NCI-H1417 (cell line): ENCODE measurements at regions not wholly inside any gene's neighbourhood (a gene's known extent, or its start where the extent isn't known, plus 50 kb on each side); places are given as distances from the start of the nearest gene placed in this dataset.
A peak's percentile ranks its signal among the peaks of the same experiment; 100 is the strongest.
"Not testable (repeated sequence)": the region's sequence is repeated elsewhere in the genome, so short reads cannot be mapped to it uniquely, and the experiment has no call there.

Experiments
- DNase-seq, 3 experiments: peaks; one replicate each; lab custom pipeline; 2025; lab: John Stamatoyannopoulos, UW

DNA sequence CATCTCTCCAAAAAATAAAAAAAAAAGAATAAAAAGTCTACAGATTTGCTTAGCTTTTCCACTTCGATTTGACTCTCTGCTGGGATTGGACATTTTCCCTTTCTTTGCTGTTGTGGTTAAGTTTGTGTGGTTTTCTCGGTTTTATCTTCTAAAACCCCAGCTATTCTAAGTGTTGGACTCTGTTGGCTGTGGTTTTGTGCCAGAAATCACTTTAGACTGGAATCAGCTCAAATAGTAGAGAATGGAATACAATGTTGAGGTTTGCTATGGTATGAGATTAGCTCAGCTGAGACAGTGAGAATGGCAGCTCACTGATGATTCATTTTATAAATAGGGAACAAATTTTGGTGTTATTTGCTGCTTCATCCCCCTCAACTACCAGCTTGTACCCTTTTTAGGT is 116.0 kb downstream of the BUB3 start:
- no peak for DNase-seq

DNA sequence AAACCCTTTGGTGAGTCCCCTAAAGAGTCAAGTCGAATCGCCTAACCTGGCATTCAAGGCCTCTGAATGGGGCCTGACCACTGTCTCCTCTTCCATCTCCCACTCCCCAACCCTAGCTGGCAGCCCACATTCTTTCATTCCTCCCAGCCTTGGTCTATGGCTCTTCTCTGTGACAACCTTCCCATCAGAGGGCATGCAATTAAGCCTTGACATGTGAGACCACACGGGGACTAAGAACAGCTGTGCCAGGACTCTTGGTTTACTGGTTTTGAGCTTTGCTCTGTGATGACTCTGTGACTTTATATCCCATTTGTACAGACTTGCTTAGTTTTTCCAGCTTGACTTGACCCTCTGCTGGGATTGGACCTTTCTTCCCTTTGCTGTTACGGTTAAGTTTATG is 116.6 kb downstream of the BUB3 start:
- DNase-seq: no peak

DNA sequence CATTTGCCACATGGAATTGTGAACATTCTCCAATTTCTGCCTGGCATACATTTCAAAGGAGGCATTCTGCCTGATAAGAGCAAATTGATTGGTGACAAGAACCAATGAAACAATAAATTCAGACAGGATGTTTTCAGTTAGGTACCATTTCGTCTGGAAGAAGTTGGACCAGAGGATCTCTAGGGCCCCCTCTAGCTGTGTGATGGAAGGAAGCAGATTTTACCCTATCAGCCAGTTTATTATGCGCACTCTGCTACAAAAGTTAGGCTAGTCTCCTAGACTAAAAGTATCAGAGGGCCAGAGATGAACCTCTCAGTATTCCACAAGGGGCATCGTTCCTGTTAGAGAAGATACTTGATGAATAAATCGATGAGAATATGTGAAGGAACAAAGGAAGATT is 118.0 kb downstream of the BUB3 start:
- no peak for DNase-seq

DNA sequence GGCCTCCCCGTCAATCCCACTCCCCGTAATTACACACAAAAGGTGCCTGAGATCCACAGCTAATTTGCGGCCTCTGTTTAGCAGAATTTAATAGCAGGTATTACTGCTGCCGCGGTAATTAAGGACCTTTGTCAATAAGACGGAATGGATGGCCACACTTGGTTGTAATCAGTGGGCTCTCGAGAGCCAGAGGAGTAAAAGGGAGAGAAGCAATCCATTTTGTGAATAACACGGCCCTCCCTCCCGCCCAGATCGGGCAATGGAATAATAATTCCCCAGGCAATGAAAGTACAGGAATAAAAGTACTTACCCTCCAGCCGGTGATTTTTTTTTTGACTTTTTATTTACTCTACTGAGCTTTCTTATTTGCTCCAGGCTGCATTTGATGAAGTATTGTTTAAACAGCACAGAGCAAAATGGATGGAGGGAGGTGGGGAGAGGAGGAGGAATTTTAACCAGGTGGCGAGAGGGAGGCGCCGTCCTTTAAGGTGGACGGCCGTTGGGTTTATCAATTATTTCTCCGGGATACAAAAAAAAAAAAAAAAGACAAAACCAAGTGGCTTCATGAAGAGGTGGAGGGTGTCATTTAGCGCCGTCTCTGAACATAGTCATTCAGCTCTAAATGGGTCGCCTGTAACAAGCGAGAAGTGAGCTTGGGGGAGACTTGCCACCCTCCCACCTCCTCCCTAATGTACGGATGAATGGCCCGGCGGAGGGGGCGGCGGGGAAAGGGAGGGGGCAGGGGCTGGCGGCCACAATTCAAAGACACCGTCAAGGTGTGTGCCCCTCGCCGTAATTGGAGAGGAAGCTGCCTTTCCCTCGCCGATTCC is 120.3 kb downstream of the BUB3 start:
- DNase-seq: peak; percentile 60 to 98 (median 88)

DNA sequence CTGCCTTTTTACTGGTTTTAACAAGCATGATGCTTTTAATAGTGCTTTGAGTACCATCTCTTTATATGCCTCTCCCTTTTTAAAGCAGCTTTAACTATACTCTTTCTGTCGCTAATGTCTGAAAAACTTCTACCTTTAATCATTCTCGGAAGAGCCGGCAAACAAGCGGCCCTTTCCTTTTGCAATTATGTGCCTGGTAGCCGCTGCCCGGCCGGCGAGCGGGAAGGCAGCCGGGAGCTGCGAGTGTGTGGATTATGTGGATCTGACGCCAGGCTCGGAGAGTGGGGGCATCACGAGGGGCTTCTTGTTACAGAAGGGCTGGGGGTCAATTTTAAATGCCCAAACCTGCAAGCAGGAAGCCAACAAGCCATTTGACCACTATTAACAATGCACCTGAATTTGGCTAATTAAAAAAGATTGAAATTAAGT is 120.9 kb downstream of the BUB3 start:
- peak in 2 of 3 experiments; percentile 43 to 79 for DNase-seq

DNA sequence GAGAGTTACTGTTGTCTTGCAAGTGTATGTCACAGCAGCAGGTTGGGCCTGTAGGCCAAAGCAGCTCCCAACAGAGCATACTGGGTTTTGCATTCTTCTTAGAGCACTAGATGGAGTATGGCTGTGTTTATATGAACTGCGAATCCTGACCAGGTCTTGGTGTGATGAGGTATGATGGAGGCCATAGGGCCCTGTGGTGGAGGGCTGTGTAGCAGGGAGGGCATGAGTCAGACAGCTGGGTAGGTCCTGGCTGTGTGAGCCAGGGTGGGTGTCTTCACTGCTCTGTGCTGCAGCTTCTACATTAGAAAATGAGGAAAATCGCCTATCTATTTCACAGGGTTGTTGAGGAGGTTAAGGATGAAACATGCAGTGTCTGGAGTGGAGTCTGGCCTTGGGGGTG is 124.2 kb downstream of the BUB3 start:
- no peak for DNase-seq

DNA sequence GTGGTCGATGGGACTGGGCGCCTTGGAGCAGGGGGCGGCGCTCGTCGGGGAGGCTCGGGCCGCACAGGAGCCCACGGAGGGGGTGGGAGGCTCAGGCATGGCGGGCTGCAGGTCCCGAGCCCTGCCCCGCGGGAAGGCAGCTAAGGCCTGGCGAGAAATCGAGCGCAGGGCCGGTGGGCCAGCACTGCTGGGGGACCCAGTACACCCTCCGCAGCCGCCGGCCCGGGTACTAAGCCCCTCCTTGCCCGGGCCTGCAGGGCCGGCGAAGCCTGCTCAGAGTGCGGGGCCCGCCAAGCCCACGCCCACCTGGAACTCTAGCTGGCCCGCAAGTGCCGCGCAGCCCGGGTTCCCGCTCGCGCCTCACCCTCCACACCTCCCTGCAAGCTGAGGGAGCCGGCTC is 129.2 kb downstream of the BUB3 start:
- not testable (repeated sequence) for DNase-seq

DNA sequence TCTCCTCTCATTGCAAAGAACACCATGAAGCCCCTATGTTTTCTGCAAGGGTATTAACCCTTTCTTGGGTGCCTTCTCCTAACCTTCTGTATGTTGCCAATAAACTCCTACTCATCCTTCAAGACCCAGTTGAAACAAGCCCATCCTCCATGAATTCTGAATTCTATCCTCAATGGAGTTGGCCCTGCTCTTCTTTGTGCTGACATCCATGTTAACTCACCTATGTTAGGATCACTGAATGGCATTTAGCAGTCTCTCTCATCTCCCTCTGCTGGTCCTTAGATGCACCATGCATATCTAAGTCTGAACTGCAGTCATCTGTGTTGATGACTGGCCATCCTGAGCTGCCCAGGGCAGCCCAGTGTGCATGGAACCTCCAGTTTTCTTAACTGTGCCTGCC is 129.8 kb downstream of the BUB3 start:
- peak in 2 of 3 experiments; percentile 25 to 55 for DNase-seq

DNA sequence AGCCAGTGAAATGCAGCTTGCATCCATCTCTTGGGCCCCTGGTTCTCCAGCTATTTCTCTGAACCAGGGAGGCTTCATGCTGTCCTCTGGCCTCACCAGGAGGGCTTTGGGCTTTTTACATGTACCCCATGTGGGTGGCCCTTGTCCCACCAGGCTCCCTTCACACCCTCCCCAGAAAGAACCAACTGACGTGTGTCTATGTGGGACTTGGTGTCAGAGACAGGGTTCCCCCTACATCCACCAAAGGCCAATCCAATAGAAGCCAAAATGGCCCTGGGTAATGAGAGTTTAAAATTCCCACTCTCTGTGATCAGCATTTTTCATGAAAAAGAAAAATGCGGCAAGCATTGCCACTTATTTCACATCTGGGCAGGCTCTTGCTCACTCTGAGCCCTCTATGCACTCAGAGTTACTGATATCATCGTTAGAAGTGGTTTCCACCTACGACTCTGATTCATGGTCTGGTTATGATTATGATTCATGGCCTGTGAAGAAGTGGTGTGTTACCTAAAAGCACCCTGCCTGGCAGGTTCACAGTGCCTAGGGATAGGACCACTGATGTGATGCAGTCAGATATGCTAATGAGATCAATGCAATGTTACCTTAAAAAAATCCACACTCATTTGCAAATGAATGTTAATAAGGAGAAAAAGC is 133.5 kb downstream of the BUB3 start:
- DNase-seq: no peak

DNA sequence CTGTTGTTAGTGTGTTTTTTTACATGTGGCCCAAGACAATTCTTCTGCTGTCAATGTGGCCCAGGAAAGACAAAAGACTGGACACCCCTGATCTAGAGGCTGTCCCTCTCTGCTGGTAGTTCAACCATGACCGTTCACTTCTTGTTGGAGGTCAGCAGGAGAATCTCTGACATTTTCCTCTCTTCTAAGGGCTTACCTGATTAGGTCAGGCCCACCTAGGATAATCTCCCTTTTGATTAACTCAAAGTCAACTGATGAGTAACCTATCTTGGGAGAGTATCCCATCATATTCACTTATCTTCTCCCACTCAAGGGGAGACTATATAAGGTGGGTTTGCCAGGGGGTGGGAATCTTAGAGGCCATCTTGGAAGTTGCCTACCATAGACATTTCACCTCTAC is 135.2 kb downstream of the BUB3 start:
- no peak for DNase-seq

DNA sequence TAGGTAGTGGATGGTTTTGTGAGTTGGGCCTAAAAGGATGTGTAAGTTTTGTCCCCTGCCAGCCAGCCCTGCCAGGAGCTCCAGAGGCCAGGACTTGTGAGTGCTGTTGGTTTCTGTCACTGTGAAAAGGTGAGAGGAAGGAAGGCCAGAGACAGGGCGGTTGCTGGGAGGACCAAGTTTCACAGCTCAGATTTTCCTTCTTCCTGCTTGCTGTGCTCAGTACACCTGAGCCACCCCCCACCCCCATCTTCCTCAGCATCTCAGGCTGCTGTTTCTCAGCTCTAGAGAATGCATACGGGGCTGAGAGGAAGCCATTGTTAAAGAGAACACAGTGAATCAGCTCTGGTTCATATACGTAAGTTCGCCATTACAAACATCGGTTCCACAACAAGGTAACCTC is 139.9 kb downstream of the BUB3 start:
- no peak for DNase-seq

DNA sequence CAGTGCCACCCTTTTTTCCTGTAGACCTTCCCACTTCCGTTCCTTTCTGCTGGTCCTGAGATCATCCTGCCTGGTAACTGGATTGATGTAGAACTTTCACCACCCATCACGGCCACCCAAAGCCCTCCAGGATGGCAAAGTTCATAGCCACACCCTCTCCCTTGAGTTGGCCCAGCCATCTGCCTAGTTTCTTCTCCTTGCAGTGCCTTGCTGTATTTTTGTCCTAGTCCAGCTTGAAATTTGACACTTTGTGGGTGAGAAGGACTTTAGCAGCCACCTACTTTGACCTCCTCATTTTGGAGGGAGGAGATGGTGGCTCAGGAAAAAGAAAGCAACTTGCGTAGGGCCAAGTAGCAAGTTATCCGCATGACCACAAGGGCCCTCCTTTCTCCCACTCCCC is 140.7 kb downstream of the BUB3 start:
- DNase-seq: no peak

DNA sequence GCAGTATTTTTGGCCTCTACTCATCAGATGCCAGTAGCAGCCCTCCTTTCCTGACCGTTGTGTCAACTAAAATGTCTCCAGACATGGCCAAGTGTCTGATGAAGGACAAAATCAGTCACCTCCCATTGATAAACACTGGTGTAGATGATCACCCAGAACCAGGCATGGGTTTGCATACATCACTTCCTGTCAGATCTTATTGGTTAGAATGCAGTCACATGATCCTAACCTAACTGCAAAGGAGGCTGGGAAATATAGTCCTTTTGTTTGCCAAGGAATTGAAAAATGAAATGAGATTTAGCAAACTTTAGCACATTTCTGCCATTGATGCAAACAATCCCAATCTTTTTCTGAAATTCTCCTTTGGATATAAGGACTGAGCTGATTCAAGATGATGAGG is 141.4 kb downstream of the BUB3 start:
- no peak for DNase-seq

DNA sequence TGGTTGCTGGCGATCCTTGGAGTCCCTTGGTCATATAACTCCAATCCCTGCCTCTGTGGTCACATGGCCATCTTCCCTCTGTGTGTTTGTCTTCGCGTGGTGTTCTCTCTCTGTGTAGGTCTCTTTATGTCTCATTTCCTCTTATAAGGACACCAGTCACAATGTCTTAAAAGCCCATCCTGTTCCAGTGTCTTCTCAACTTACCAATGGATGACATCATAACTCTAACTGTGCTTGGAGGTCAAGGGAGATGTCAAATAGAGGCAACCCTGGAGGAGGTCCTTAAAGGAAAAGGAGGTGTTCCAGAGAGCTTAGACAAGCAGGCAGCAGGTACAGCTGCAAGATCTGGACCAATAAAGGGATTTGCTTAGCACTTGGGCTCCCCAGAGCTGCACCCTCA is 143.0 kb downstream of the BUB3 start:
- DNase-seq: no peak

DNA sequence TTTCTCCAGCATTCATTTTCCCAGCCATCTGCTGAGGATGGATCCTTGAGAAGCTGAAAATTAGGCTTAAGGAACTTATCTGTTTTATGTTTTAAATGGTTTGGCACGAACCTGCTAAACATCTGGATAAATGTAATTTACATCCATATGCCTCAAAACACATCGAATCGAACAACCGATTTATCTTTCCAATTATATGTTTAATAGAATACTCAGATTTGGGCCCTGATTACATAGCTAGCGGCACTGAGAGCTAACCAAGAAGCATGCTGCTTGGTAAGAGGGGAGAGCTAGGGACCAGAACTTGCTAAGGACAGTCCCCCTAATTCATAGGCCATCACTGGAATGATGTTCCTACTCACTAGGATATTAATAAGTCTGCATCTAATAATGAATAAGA is 144.4 kb downstream of the BUB3 start:
- no peak for DNase-seq

DNA sequence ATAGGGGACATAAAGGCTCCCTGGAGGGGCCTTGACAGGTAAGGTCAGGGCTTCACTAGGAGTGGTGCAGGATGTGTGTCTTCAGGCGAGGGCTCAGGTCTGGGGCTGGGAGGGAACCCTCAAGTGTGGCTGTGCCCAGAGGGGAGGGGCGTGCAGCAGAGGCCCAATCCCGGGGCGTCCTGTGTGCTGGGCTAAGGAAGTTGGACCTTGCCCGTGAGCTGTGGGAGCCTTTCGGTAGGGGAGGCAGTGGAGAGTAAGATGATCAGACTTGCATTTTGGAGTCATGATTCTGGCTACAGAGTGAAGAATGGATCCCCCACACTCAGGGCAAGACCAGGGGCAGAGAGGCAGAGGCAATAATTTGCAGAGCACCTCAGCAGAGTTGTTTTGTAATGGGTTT is 145.4 kb downstream of the BUB3 start:
- DNase-seq: no peak

DNA sequence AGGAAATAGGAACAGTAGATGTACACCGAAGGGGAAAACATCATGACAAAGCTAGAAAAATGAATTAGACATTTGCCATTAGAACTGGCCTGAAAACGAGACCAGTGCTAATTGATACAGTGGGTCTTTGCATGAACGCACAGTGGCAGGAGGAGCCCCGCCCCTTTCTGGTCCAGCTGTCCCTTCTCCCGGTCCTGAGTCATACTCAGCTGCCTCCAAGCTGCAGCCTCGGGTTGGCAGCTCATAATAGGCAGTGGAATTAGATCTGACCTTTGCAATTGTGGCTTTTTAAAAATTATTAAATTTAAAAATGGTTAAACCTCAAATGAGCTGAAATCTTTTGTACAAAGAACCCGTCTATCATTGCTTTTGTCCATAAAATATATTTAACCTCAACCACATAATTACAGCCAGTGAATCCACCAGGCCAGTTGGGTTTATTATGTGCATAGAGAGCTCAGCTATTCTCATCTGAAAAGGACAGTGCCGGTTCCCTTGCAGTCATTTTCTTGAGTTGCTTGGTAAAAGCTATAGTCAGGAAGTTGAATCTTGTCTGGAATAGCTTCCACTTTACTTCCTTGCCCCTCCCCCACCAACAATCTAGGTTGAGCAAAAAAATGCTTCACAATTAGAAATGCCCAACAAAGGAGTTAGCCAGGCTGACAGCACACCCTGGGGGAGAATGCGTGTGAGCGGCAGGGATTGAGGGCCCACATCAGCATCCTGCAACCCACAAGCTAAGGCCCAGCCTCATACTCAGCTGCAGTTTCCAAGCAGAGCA is 147.1 kb downstream of the BUB3 start:
- peak in 2 of 3 experiments; percentile 37 to 68 for DNase-seq

DNA sequence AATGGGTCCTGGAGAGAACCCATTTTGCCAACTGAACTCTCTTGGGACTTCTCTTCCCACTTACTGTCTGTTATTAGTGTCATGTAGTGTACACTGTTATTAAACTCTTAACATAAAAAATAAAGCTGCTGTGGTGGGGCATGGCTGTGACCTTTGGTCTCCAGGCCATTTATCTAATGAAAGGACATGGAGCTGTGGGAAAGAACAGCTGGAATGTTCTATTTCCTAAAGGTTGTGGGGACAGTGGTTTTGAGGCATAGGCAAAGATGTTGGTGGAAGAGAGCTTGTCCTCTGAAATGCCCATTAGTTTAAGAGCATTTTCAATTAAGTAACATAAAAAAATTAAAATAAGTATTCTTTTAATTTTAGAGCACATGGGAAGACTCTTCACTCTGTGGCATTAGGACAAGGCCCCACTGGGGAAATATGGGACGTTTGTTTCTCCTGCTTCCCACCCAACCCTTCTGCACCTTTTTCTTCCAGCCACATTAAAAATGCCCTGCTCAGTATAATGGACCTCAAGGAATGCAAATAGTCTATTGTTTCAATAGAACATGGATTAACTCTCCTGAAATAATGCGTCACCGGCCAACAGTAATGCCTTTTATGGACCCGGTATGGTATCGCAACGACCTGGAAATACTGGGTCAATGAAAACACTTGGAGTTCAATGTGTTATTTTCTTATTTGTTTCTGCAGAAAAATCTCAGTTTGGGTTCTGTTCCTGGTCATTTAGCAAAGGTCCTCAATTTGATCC is 149.6 kb downstream of the BUB3 start:
- DNase-seq: no peak

DNA sequence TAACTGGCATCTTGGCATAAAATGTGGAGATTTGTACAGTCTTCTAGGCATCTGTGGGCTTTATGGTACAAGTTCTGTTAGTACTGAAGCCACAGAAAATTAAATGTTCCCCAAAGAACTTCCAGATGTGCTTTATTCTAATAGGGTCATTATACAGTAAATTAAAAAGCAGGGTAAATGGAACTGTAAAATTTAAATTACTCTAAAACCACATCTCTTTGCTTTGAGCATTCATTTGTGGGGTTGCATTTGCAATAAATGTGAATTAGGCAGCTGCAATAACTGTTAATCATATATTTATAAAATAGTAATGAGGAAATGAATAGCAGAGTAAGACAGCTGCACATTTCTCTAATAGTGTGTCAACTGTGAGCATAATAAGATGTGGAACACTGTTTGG is 151.5 kb downstream of the BUB3 start:
- DNase-seq: no peak

DNA sequence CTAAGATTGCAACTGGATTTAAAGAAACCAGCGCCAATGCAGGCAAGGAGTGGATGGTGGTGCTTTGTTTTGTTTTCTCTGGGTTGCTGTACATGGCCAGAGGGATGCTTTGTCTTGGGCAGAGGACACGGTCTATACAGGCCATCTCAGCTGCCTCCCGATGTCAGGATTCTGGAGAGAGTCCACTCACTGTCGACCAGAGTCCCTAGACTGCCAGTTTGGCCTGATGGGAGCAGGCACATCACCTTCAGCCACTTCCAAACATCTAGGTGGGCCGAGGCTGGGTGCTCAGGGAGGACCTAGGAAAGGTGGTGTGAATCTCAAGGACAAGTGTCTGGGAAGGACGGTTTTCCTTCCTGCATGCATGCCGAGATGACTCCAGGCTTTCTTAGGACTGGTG is 152.1 kb downstream of the BUB3 start:
- DNase-seq: no peak

DNA sequence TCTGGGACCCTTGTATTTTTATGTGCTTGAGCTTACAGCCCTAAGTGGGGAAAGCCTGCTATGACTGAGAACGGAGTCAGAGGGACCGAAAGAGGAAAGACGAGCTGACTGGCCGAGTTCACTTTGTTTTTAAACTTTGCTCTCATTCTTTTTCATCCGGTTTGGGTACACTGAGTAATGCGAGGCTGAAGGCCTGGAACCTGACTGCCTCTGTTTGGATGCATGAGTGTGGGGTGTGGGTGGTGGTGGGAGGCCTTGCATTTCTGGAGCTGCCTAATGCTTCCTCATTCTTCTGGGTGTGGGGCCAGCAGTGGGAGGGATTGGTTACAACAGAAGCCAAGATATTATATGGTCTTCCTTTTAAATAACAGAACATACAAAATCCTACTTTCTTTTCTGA is 155.5 kb downstream of the BUB3 start:
- no peak for DNase-seq

DNA sequence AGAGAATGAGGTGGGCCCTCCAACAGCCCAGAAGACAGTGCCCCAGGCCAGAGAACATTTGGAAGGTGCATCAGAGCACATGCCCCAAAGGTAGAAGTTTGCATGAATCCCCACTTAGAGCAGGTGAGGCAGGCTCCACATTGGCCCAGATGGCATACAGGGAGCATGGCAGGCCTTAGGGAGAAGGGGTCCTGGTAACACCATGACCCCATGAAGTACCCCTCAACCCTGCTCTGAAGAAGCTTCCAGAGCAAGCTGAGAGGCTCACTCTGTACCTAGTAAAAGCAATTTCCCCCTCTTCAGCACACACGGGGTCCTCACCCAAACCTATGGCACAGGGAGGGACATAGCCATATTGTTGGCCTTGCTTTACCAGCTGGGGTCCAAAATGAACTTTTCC is 162.6 kb downstream of the BUB3 start:
- DNase-seq: no peak
